GM19452 (cell line): ENCODE measurements at regions not wholly inside any gene's neighbourhood (a gene's known extent, or its start where the extent isn't known, plus 50 kb on each side); places are given as distances from the start of the nearest gene placed in this dataset.

Source experiments
- ATAC-seq: cut with Tn5 transposase; IDR thresholded peaks from one replicate; pipeline ENCODE4 v1.9.1; 2021; ENCODE audit not compliant: unreplicated experiment

DNA sequence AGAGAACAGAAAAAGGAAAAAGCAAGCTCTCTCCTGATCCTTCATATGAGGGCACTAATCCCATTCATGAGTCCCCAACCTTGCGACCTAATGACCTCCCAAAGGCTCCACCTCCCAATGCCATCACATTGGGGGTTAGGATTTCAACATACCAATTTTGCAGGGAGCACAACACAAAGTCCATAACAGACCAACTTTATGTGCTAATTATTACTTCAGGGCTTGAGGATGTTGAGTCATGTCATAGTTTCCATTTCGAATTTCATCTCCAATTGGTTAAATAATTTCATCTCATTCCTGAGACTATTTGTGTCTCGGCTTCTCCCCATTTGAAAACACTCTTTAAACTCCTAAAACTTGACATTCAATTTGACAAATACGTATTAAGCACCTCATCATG lies 69.9 kb upstream of the KLF7 start:
- ATAC-seq, result no peak

GRCh38 chr2:207236156-207236935 lies 70.6 kb upstream of the KLF7 start:
- no peak for ATAC-seq

- ATAC-seq, result no peak
Observed at GRCh38 chr2:207238831-207239701, 73.3 kb upstream of the KLF7 start.

DNA sequence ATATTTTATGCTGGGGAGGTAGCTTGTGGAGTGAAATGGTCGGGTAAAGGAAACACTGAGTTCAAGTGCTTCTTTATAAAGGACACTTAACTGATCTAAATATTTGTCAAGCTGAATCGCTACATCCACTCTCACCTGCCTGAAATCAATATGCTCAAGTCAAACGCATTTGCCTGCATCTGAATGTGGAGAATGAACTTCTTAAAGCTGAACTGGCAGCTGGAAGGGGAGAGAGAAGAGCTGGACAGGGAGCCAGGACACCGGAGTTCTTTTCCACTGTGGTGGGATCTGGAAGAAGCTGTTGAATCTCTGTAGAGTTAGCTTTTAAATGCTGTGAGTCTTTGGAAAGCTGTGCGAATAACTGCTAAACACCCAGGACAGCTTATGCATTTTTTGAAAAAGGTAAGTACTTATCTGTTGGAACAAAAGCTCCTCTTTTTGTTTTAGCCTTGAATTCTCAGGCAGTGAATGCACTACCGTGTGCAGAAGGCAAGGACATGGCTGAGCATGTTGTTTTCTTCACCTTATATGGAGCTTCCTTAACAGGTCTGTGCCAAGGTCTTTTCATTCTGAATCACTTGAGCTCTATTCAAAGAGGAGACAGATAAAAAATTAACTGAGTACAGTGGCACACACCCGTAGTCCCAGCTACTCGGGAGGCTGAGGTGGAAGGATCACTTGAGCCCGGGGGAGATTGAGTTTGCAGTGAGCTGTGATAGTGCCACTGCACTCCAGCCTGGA lies 74.2 kb upstream of the KLF7 start:
- ATAC-seq, result no peak

DNA sequence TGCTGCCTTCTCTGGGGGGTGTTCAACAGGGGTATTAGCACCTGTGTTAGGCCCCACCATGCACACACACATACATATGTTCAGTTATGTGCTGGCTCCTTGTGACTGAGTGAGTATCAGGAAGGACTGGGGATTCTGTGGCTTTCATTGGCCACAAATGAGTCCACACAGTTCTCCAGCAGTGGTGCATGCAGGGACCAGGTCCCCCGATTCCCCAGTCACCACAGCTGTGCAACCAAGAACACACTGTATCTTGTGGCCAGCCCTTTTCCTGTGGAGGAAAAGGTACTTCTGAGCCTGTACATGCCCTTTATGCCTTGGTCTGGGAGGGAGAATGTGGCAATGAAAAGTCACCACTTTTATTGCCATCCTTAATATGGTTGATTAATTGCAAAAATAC lies 74.9 kb upstream of the KLF7 start:
- ATAC-seq, result no peak

DNA sequence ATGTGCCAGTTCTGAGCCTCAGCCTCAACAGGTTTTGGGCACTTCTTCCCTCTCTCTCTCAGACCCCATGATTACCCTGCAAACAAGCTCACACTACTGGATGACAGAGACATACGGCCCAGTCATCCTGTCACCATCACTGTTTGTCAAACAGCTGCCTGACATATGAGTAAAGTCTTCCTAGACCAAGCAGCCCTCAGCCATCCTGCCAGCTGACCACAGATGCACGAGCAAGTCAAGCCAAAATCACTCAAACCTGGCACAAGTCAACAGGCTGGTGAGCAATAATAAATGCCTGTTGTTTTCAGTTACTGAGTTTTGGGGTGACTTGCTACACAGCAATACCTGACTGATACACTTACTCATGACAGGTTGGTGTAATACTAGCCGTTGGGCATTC lies 75.5 kb upstream of the KLF7 start:
- no peak for ATAC-seq

GRCh38 chr2:207243601-207244000 lies 77.9 kb upstream of the KLF7 start:
- ATAC-seq, result no peak

DNA sequence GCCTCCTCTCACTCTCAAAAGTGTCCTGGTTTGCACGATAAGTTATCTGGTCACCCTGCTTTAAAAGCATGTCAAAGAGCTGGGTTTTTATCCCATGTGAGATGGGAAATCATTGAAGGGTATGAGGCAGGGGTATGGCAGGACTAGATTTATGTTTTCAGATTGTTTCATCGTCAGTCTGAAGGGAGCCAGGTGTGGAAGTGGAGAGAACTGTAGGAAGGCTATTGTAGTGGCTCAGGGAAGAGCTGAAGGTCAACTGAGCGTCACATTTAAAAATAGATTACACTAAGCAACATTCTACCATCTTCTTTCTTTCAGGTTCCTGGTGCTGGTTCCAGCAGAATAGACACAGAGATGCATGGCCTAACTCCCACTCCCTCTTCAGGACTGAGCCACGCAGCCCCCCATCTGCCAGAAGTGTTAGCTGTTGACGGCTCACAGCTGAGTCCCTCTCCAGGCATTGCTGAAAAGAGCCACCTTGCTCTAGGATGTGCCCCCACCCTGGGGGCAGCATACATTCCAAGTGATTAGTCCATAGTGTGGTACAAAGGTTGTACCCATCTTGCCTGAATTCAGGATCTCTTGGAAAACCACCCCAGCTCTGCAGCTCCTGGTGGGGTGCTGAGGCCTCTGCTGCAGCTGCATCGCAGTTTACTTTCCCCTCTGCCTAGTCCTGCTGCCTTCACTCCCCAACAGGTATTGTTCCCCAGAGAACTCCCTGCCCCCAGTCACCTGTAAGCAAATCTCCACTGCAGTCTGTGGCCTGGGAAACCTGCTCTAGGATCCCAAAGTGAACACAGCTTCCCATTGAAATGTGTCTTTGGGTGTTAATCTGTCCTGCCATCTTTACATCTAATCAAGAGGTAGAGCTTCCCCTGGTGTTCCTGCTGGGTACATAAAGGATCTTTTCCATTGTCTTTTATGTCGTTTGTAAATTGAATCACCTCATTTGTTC lies 79.5 kb upstream of the KLF7 start:
- ATAC-seq, result no peak

- no peak for ATAC-seq
Observed at GRCh38 chr2:207248702-207249377, 83.1 kb upstream of the KLF7 start.

DNA sequence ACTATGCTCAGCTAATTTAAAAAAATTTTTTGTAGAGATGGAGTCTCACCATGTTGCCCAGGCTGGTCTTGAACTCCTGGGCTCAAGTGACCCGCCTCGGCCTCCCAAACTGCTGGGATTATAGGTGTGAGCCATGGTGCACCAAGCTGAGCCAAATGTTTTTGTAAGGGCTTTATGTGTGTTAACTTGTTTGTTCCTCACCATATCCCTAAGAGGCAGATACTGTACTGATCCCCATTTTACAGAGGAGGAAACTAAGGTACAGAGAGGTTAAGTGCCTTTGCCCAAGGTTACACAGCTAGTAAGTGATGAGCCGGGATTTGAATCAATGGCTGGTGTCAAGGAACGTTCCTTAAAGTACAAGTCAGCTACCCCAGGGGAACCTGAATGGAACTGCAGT lies 85.3 kb upstream of the KLF7 start:
- ATAC-seq, result no peak

- no peak for ATAC-seq
Observed at GRCh38 chr2:207251573-207252192, 85.9 kb upstream of the KLF7 start.

DNA sequence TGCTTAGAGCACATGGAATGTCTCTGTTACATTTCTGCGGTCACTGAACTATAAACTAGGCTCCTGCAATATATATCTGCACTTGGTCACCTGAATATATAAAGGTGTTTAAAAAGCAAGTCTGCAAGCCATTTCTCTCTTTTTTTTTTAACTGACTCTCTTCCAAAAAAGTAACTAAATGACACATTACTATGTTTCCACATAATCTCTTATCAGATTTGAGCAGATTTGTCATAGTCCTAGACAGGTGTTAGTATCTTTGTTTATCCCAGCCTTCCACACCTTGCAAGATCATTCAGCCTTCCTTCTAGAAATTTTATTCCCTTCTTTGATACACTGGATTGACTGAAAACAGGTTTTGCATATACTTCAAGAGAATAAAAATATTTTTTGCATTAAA lies 86.7 kb upstream of the KLF7 start:
- no peak for ATAC-seq

DNA sequence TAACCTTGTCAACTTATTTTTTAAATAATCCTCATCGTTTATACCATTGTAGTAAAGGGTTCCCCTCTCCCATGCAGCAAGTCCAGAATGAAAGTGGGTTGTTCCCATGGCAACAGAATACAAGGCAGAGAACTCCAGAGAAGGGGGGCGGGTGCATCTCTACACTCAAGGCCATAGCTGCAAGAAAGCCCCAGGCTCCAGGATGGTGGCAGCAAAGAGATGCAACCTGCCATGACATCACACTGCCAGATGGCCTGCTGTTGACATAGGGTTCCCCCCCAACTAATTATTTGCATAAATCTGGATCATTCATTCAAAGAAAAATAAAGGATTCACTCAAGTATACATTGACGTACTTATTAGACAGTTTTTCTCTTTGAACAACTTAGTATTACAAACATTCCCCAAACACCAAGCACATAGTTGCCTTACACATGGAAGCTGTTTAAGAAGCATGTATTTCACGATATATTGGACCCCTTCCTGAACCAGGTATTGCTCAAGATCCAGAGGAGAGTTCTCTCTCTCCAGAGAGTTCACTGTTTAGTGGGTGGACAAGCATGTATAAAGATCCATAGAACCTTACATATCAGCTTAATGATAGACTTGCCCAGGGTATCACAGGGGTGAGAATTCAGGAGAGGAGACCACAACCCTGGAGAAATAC lies 87.4 kb upstream of the KLF7 start:
- no peak for ATAC-seq

- ATAC-seq, result no peak
Observed at GRCh38 chr2:207253666-207254345, 88.1 kb upstream of the KLF7 start.

GRCh38 chr2:207254591-207255464 lies 89.1 kb upstream of the KLF7 start:
- ATAC-seq, result no peak

GRCh38 chr2:207255565-207256470 lies 90.1 kb upstream of the KLF7 start:
- no peak for ATAC-seq
